Sigmoid colon (tissue), 3 donors: ENCODE measurements at regions not wholly inside any gene's neighbourhood (a gene's known extent, or its start where the extent isn't known, plus 50 kb on each side); places are given as distances from the start of the nearest gene placed in this dataset.

Source experiments
- CTCF ChIP-seq, 4 experiments: fragments of 450-650 bp in 3 of 4; fragments of 200-600 bp in 1 of 4; IDR thresholded peaks; one replicate each; pipeline ENCODE4 v1.5.1; 2016 to 2019; ENCODE audit warnings: antibody characterized with exemption in 4 of 4, mild to moderate bottlenecking in 3 of 4, moderate library complexity in 2 of 4
- POLR2A ChIP-seq, 2 donors: fragments of 450-650 bp; IDR thresholded peaks; one replicate each; pipeline ENCODE4 v1.6.1; 2016; ENCODE audit warnings: antibody characterized with exemption in 2 of 2, mild to moderate bottlenecking in 2 of 2, moderate library complexity in 2 of 2

GRCh38 chr5:3943859-3944258 is 348.2 kb downstream of the IRX1 start:
- TF ChIP-seq CTCF (IDR thresholded peaks at IDR 0.05) (no peak), POLR2A (IDR thresholded peaks at IDR 0.05) (no peak)
